Right cardiac atrium (tissue), 5 donors: ENCODE measurements at regions not wholly inside any gene's neighbourhood (a gene's known extent, or its start where the extent isn't known, plus 50 kb on each side); places are given as distances from the start of the nearest gene placed in this dataset.

Experiments used
- ATAC-seq, 2 donors: fragments of 200-7000 bp; cut with Tn5 transposase; one replicate each; pipeline versions ENCODE4 v1.8.0 to v1.9.1; 2020; ENCODE audit warnings: moderate library complexity in 2 of 2, mild to moderate bottlenecking in 1 of 2
- DNase-seq, 3 donors: peaks; one replicate each; pipeline ENCODE4 v3.0.0-alpha.2; 2020
- H3K27ac ChIP-seq: one replicate; pipeline ENCODE4 v1.5.1; 2013; ENCODE audit warnings: mild to moderate bottlenecking, low read length, control low read depth, moderate library complexity
- H3K27me3 ChIP-seq: one replicate; pipeline ENCODE4 v1.6.1; 2013; ENCODE audit not compliant: control insufficient read depth, insufficient read depth
- H3K4me1 ChIP-seq: one replicate; pipeline ENCODE4 v1.6.1; 2013; ENCODE audit warnings: low read length; ENCODE audit not compliant: control insufficient read depth, insufficient read depth
- H3K4me3 ChIP-seq: one replicate; pipeline ENCODE4 v1.5.1; 2013; ENCODE audit warnings: low read length, control low read depth
- H3K9me3 ChIP-seq: one replicate; pipeline ENCODE4 v1.6.1; 2013; ENCODE audit warnings: low read length; ENCODE audit not compliant: control insufficient read depth
- WGBS: extraction: QIAGEN DNeasy Blood & Tissue Kit; methylation state at CpG from one replicate; pipeline ENCODE4 v1.1.7; 2013; 5-methylcytosine and 5-hydroxymethylcytosine counted together
- intact Hi-C, 4 donors: fragments of 100-400 bp; cut with DNase I; formaldehyde crosslinking; loops; one replicate each; pipeline versions ENCODE4 v1.11.0 to v1.14.0; 2022 to 2023
- donor health status: healthy with polysubstance abuse.
- donor health status: DM: no; HTN: yes; CAD: no.
- donor health status: DM: no; HTN: no; CAD: no.
- donor health status: DM: no; HTN: yes; CAD: no; lungs with severe emphysema.
- donor health status: DM: yes; HTN: yes; CAD: no.

GRCh38 chr6:9365378-9365777 is 930.0 kb upstream of the SLC35B3 start:
- Histone ChIP-seq H3K27ac (no peak overlapping the region), H3K27me3 (no peaks in the 10 kb centered on the region), H3K4me3 (no peak overlapping the region), H3K9me3 (no peaks in the 10 kb centered on the region), H3K4me1 (no peaks in the 10 kb centered on the region)
- intact Hi-C loops, result no loop called here
- ATAC-seq, result no peak
- DNase-seq, result no peak

- H3K4me3 ChIP-seq, result no peak overlapping the region
- no peaks in the 10 kb centered on the region for H3K4me1 ChIP-seq
- WGBS, result 43% methylated on average over 2 of the region's 2 CpGs
- DNase-seq, result no peak
- intact Hi-C loops, result no loop called here
- no peaks in the 10 kb centered on the region for H3K27me3 ChIP-seq
- no peaks in the 10 kb centered on the region for H3K9me3 ChIP-seq
- H3K27ac ChIP-seq, result no peak overlapping the region
- no peak for ATAC-seq
These were observed 926.4 kb upstream of the SLC35B3 start for GRCh38 chr6:9361749-9362148.

GRCh38 chr6:9360881-9361280 is 925.5 kb upstream of the SLC35B3 start:
- H3K4me1 ChIP-seq, result no peaks in the 10 kb centered on the region
- no peak for ATAC-seq
- no peak for DNase-seq
- H3K27me3 ChIP-seq, result no peaks in the 10 kb centered on the region
- no peak overlapping the region for H3K4me3 ChIP-seq
- intact Hi-C loops, result no loop called here
- no peak overlapping the region for H3K27ac ChIP-seq
- H3K9me3 ChIP-seq, result no peaks in the 10 kb centered on the region

GRCh38 chr6:9347608-9348007 is 912.3 kb upstream of the SLC35B3 start:
- DNase-seq (no peak), ATAC-seq (no peak)
- Histone ChIP-seq H3K27ac (no peak overlapping the region), H3K9me3 (no peaks in the 10 kb centered on the region), H3K27me3 (no peaks in the 10 kb centered on the region), H3K4me3 (no peak overlapping the region), H3K4me1 (no peaks in the 10 kb centered on the region)
- WGBS, result 79% methylated on average over 3 of the region's 3 CpGs
- intact Hi-C loops, result no loop called here

GRCh38 chr6:9346923-9347322 is 911.6 kb upstream of the SLC35B3 start:
- ATAC-seq (no peak), DNase-seq (no peak)
- Histone ChIP-seq H3K4me1 (no peaks in the 10 kb centered on the region), H3K4me3 (no peak overlapping the region), H3K27ac (no peak overlapping the region), H3K9me3 (no peaks in the 10 kb centered on the region), H3K27me3 (no peaks in the 10 kb centered on the region)
- WGBS, result 74% methylated on average over 2 of the region's 2 CpGs
- intact Hi-C loops, result no loop called here

GRCh38 chr6:9335431-9335830 is 900.1 kb upstream of the SLC35B3 start:
- no peaks in the 10 kb centered on the region for H3K4me1 ChIP-seq
- intact Hi-C loops, result no loop called here
- H3K27ac ChIP-seq, result no peak overlapping the region
- ATAC-seq (no peak), DNase-seq (no peak)
- 79% methylated on average over 10 of the region's 10 CpGs for WGBS
- H3K4me3 ChIP-seq, result no peak overlapping the region
- H3K27me3 ChIP-seq, result no peaks in the 10 kb centered on the region
- no peaks in the 10 kb centered on the region for H3K9me3 ChIP-seq

GRCh38 chr6:9334979-9335378 is 899.6 kb upstream of the SLC35B3 start:
- ATAC-seq, result no peak
- no peaks in the 10 kb centered on the region for H3K4me1 ChIP-seq
- H3K9me3 ChIP-seq, result no peaks in the 10 kb centered on the region
- no peak overlapping the region for H3K27ac ChIP-seq
- intact Hi-C loops, result no loop called here
- H3K4me3 ChIP-seq, result no peak overlapping the region
- no peaks in the 10 kb centered on the region for H3K27me3 ChIP-seq
- 42% methylated on average over 3 of the region's 3 CpGs for WGBS
- no peak for DNase-seq

GRCh38 chr6:9332241-9332780 is 897.0 kb upstream of the SLC35B3 start:
- ATAC-seq (no peak), DNase-seq (no peak)
- no peak overlapping the region for H3K4me3 ChIP-seq
- no peaks in the 10 kb centered on the region for H3K9me3 ChIP-seq
- no peak overlapping the region for H3K27ac ChIP-seq
- intact Hi-C loops, result no loop called here
- H3K27me3 ChIP-seq, result no peaks in the 10 kb centered on the region
- 83% methylated on average over 2 of the region's 2 CpGs for WGBS
- H3K4me1 ChIP-seq, result no peaks in the 10 kb centered on the region

GRCh38 chr6:9316831-9317230 is 881.5 kb upstream of the SLC35B3 start:
- 88% methylated on average over 3 of the region's 3 CpGs for WGBS
- Histone ChIP-seq H3K4me1 (no peaks in the 10 kb centered on the region), H3K9me3 (no peaks in the 10 kb centered on the region), H3K27me3 (no peaks in the 10 kb centered on the region), H3K27ac (no peak overlapping the region), H3K4me3 (no peak overlapping the region)
- no peak for DNase-seq
- ATAC-seq, result no peak
- intact Hi-C loops, result no loop called here

- intact Hi-C loops, result no loop called here
- WGBS, result 80% methylated on average over 4 of the region's 4 CpGs
- Histone ChIP-seq H3K4me3 (no peak overlapping the region), H3K27me3 (no peaks in the 10 kb centered on the region), H3K4me1 (no peaks in the 10 kb centered on the region), H3K9me3 (no peaks in the 10 kb centered on the region), H3K27ac (no peak overlapping the region)
- no peak for DNase-seq
- no peak for ATAC-seq
These were observed 880.8 kb upstream of the SLC35B3 start for GRCh38 chr6:9315966-9316650.

- H3K4me3 ChIP-seq, result no peak overlapping the region
- H3K9me3 ChIP-seq, result no peaks in the 10 kb centered on the region
- WGBS, result 53% methylated on average over 4 of the region's 4 CpGs
- H3K4me1 ChIP-seq, result no peaks in the 10 kb centered on the region
- no peaks in the 10 kb centered on the region for H3K27me3 ChIP-seq
- no peak overlapping the region for H3K27ac ChIP-seq
- no peak for DNase-seq
- ATAC-seq, result no peak
- intact Hi-C loops, result no loop called here
These were observed 872.9 kb upstream of the SLC35B3 start for GRCh38 chr6:9308284-9308683.

- no peaks in the 10 kb centered on the region for H3K4me1 ChIP-seq
- H3K9me3 ChIP-seq, result no peaks in the 10 kb centered on the region
- no peaks in the 10 kb centered on the region for H3K27me3 ChIP-seq
- WGBS, result 86% methylated on average over 2 of the region's 2 CpGs
- no peak for DNase-seq
- no peak overlapping the region for H3K4me3 ChIP-seq
- ATAC-seq, result no peak
- H3K27ac ChIP-seq, result no peak overlapping the region
- intact Hi-C loops, result no loop called here
These were observed 872.4 kb upstream of the SLC35B3 start for GRCh38 chr6:9307786-9308185.
